GM13976 (cell line): ENCODE measurements at regions not wholly inside any gene's neighbourhood (a gene's known extent, or its start where the extent isn't known, plus 50 kb on each side); places are given as distances from the start of the nearest gene placed in this dataset.

Source experiments
- DNase-seq: peaks from one replicate; pipeline ENCODE4 v3.0.0; 2012; ENCODE audit warnings: low spot score
- in situ Hi-C: fragments of 300-500 bp; cut with MboI; formaldehyde crosslinking; loops from one replicate; pipeline ENCODE4 v1.12.0; 2022; ENCODE audit warnings: low sequenced_read_pairs, mixed read lengths, inconsistent platforms; ENCODE audit not compliant: unreplicated experiment
- TF ChIP-seq, protein P1 (sequence below): IDR thresholded peaks from 2 replicates; pipeline ENCODE4 v1.5.1; 2012; ENCODE audit warnings: borderline replicate concordance, mild to moderate bottlenecking; ENCODE audit not compliant: insufficient read depth; ENCODE audit errors: extremely low read depth, missing control alignments, control extremely low read depth

DNA sequence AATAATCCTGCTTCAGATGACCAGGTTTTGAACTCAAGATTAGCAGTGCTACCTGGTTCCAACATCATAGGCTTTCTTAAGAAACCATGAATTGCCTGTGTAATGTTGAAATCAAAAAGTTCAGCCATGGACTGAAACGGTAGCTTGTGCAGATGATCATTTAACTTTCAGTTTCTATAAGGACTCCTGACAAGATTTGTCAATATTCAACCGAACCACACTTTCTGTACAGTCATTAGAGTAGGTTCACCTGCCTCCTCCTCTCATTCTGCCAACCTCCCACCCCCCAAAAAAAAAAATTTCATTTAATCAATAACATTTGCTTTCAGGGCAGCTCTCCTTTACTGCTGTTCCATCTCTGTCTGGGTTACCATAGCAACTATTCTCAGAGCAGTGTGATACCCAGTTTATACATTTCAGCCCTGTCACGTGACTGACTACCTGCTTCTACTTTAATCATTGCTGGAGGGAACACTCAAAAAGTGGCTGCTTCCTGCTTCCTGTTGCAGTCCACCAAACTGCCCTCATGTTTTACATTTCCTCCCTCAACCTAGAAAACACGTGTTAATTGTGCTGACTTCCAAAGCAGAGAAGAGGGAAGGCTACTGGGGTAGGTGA, 275.5 kb downstream of the SS18 start:
- TF ChIP-seq, protein P1, sequence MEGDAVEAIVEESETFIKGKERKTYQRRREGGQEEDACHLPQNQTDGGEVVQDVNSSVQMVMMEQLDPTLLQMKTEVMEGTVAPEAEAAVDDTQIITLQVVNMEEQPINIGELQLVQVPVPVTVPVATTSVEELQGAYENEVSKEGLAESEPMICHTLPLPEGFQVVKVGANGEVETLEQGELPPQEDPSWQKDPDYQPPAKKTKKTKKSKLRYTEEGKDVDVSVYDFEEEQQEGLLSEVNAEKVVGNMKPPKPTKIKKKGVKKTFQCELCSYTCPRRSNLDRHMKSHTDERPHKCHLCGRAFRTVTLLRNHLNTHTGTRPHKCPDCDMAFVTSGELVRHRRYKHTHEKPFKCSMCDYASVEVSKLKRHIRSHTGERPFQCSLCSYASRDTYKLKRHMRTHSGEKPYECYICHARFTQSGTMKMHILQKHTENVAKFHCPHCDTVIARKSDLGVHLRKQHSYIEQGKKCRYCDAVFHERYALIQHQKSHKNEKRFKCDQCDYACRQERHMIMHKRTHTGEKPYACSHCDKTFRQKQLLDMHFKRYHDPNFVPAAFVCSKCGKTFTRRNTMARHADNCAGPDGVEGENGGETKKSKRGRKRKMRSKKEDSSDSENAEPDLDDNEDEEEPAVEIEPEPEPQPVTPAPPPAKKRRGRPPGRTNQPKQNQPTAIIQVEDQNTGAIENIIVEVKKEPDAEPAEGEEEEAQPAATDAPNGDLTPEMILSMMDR: no peak
- in situ Hi-C loops: no loop called here
- DNase-seq: peak; percentile 21

GRCh38 chr18:25813110-25813509, 277.3 kb downstream of the SS18 start:
- in situ Hi-C loops: no loop called here
- no peak for DNase-seq
- TF ChIP-seq, protein P1: no peak

- DNase-seq: no peak
- TF ChIP-seq, protein P1: no peak
These were observed 279.7 kb downstream of the SS18 start for GRCh38 chr18:25810736-25811135.

DNA sequence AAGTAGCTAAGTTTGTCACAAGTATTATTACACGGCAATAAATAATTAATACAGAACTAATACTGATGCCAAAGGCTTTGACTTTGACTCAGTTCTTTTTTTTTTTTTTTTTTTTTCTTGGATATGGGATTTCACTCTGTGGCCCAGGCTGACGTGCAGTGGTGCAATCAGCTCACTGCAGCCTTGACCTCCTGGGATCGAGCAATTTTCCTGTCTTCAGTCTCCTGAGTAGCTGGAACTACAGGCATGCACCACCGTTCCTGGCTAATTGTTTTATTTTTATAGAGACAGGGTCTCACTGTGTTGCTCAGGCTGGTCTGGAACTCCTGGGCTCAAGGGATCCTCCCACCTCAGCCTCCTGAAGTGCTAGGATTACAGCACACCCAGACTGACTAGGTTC, 284.5 kb downstream of the SS18 start:
- TF ChIP-seq, protein P1: no peak
- in situ Hi-C loops: no loop called here

More at GRCh38 chr18:25810736-25811135, 279.7 kb downstream of the SS18 start:
- in situ Hi-C loops: no loop called here

DNA sequence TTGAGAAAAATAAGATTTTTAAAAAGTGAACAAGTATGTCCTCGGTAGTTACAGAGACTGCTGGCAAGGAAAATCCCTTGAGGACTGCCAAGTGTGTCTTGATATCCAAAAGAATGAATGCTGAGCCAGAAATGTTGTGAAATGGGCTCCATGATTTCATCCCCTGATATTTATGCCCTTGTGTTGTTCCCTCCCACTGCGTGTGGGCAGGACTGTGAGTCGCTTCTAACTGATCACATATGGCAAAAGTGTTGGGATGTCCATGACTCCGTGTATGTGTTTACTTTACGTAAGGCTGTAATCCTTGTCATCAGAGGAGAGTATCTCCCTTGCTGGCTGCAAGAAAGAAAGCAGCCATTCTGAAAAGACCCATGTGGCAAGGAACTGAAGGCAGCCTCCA, 285.1 kb downstream of the SS18 start:
- DNase-seq: no peak
- in situ Hi-C loops: no loop called here
- TF ChIP-seq, protein P1: no peak

More for the DNA sequence above, 284.5 kb downstream of the SS18 start:
- no peak for DNase-seq

GRCh38 chr18:25799231-25799630, 291.2 kb downstream of the SS18 start:
- in situ Hi-C loops: no loop called here
- DNase-seq: no peak
- TF ChIP-seq, protein P1: no peak
